ENCODE measurements at regions not wholly inside any gene's neighbourhood (a gene's known extent, or its start where the extent isn't known, plus 50 kb on each side); places are given as distances from the start of the nearest gene placed in this dataset.

- TF ChIP-seq CTCF (IDR thresholded peaks at IDR 0.05) (no peak), POLR2A (IDR thresholded peaks at IDR 0.05) (no peak)
- 64% methylated on average over 9 of the region's 9 CpGs for WGBS (ENCODE audit: insufficient coverage, low coverage, low lambda C conversion rate, missing lambda C conversion rate)
- peak in 2 of 4 donors; percentile 36 to 73 for ATAC-seq
- Histone ChIP-seq H3K36me3 (no peaks in the 10 kb centered on the region), H3K9me3 (no peaks in the 10 kb centered on the region), H3K27ac (no peak overlapping the region), H3K27me3 (no peaks in the 10 kb centered on the region), H3K4me1 (no peaks in the 10 kb centered on the region), H3K4me3 (no peak overlapping the region)
- no peak for DNase-seq
- intact Hi-C loops (cut with DNase I) = no loop called here
Measured at GRCh38 chr5:158422653-158423515, 563.9 kb upstream of the CLINT1 start.

- H3K27ac ChIP-seq = no peak overlapping the region
- H3K27me3 ChIP-seq = no peaks in the 10 kb centered on the region
- WGBS (ENCODE audit: insufficient coverage, low coverage, low lambda C conversion rate, missing lambda C conversion rate) = 88% methylated on average over 5 of the region's 6 CpGs
- no peak overlapping the region for H3K4me3 ChIP-seq
- H3K4me1 ChIP-seq = no peaks in the 10 kb centered on the region
- DNase-seq (no peak), ATAC-seq (no peak)
- TF ChIP-seq CTCF (IDR thresholded peaks at IDR 0.05) (no peak), POLR2A (IDR thresholded peaks at IDR 0.05) (no peak)
- intact Hi-C loops (cut with DNase I) = no loop called here
- H3K36me3 ChIP-seq = no peaks in the 10 kb centered on the region
- no peaks in the 10 kb centered on the region for H3K9me3 ChIP-seq
Measured at GRCh38 chr5:158421319-158421718, 562.4 kb upstream of the CLINT1 start.

DNA sequence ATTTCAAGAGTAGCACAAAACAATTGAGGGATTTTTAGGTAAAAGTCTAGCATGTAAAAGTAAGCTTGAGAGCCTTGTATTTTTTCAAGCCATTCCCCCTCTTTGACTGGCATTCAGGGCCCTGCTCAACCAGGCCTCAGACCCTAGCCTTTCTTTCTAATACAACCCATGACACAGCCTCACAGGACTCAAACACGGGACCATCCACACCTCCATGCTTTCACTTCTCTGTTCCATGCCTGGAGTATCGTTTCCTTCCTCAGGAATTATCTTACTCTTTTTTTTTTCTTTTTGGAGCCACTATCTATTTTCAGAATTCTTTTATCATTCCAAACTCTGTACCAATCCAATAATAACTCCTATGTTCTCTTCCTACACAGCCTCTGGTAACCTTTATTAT, 560.2 kb upstream of the CLINT1 start:
- H3K27me3 ChIP-seq = no peaks in the 10 kb centered on the region
- no peak for ATAC-seq
- H3K27ac ChIP-seq = no peak overlapping the region
- TF ChIP-seq CTCF (IDR thresholded peaks at IDR 0.05) = no peak
- TF ChIP-seq POLR2A (IDR thresholded peaks at IDR 0.05) = no peak
- no peak for DNase-seq
- H3K9me3 ChIP-seq = no peaks in the 10 kb centered on the region
- H3K4me3 ChIP-seq = no peak overlapping the region
- H3K36me3 ChIP-seq = no peaks in the 10 kb centered on the region
- 64% methylated on average over 2 of the region's 2 CpGs for WGBS (ENCODE audit: insufficient coverage, low coverage, low lambda C conversion rate, missing lambda C conversion rate)
- intact Hi-C loops (cut with DNase I) = no loop called here
- H3K4me1 ChIP-seq = peaks cover 0 to 3% (median 0%) of the 10 kb centered on the region in 4 donors

- intact Hi-C loops (cut with DNase I) = no loop called here
- Histone ChIP-seq H3K36me3 (no peaks in the 10 kb centered on the region), H3K4me3 (no peak overlapping the region), H3K9me3 (no peaks in the 10 kb centered on the region), H3K27me3 (no peaks in the 10 kb centered on the region), H3K4me1 (peaks cover 0 to 3% (median 0%) of the 10 kb centered on the region in 4 donors), H3K27ac (no peak overlapping the region)
- TF ChIP-seq POLR2A (IDR thresholded peaks at IDR 0.05) = no peak
- no peak for TF ChIP-seq CTCF (IDR thresholded peaks at IDR 0.05)
- peak in 1 of 4 donors; percentile 25 for ATAC-seq
- 56% methylated on average over 1 of the region's 1 CpG for WGBS (ENCODE audit: insufficient coverage, low coverage, low lambda C conversion rate, missing lambda C conversion rate)
- no peak for DNase-seq
Measured at GRCh38 chr5:158414780-158415179, 555.8 kb upstream of the CLINT1 start.
